Activated T-cell treated with anti-CD3 and anti-CD28 coated beads, Interleukin-2, amount 50 U/mL, for 4 hours (primary cell): ENCODE measurements at regions not wholly inside any gene's neighbourhood (a gene's known extent, or its start where the extent isn't known, plus 50 kb on each side); places are given as distances from the start of the nearest gene placed in this dataset.
"Not testable (repeated sequence)": the region's sequence is repeated elsewhere in the genome, so short reads cannot be mapped to it uniquely, and the experiment has no call there.

Source experiments
- ATAC-seq, 2 donors: fragments of 200-7000 bp; cut with Tn5 transposase; one replicate each; pipeline ENCODE4 v1.10.0; 2021
- DNase-seq: peaks from one replicate; pipeline ENCODE4 v3.0.0-alpha.2; 2020
- H3K27me3 Mint-ChIP-seq: one replicate; pipeline ENCODE4 v1.8.0; 2021; ENCODE audit warnings: low read depth, mixed read lengths
- H3K36me3 Mint-ChIP-seq: one replicate; pipeline ENCODE4 v1.8.0; 2022; ENCODE audit warnings: mixed read lengths; ENCODE audit not compliant: insufficient read depth
- H3K4me1 Mint-ChIP-seq: one replicate; pipeline ENCODE4 v1.8.0; 2021; ENCODE audit warnings: low read depth, mixed read lengths
- H3K4me3 Mint-ChIP-seq: one replicate; pipeline ENCODE4 v1.8.0; 2021; ENCODE audit warnings: mild to moderate bottlenecking, moderate library complexity, mixed read lengths
- H3K9me3 Mint-ChIP-seq: one replicate; pipeline ENCODE4 v1.8.0; 2021; ENCODE audit warnings: mixed read lengths

- Mint-ChIP-seq H3K9me3 (peaks cover 4% of the 10 kb centered on the region), H3K4me3 (no peak overlapping the region), H3K36me3 (no peaks in the 10 kb centered on the region), H3K27me3 (no peaks in the 10 kb centered on the region), H3K4me1 (no peaks in the 10 kb centered on the region)
- DNase-seq (no peak), ATAC-seq (no peak)
These were observed 451.4 kb upstream of the NPAP1 start for GRCh38 chr15:24224161-24224560.

- DNase-seq, H3K4me1 Mint-ChIP-seq, H3K4me3 Mint-ChIP-seq, ATAC-seq, H3K36me3 Mint-ChIP-seq, H3K27me3 Mint-ChIP-seq: not testable (repeated sequence)
- H3K9me3 Mint-ChIP-seq = peaks cover 14% of the 10 kb centered on the region
These were observed 446.7 kb upstream of the NPAP1 start for GRCh38 chr15:24228922-24229321.

- not testable (repeated sequence) for H3K36me3 Mint-ChIP-seq, H3K4me3 Mint-ChIP-seq, ATAC-seq, DNase-seq, H3K27me3 Mint-ChIP-seq, H3K4me1 Mint-ChIP-seq
- H3K9me3 Mint-ChIP-seq = peaks cover 10% of the 10 kb centered on the region
These were observed 442.4 kb upstream of the NPAP1 start for GRCh38 chr15:24233134-24233533.

- not testable (repeated sequence) for H3K36me3 Mint-ChIP-seq, H3K9me3 Mint-ChIP-seq, DNase-seq, H3K4me1 Mint-ChIP-seq, H3K27me3 Mint-ChIP-seq, H3K4me3 Mint-ChIP-seq, ATAC-seq
These were observed 435.0 kb upstream of the NPAP1 start for GRCh38 chr15:24240580-24240979.

- H3K27me3 Mint-ChIP-seq, H3K36me3 Mint-ChIP-seq, H3K4me3 Mint-ChIP-seq, H3K4me1 Mint-ChIP-seq, DNase-seq, ATAC-seq: not testable (repeated sequence)
- peaks cover 11% of the 10 kb centered on the region for H3K9me3 Mint-ChIP-seq
These were observed 416.5 kb upstream of the NPAP1 start for GRCh38 chr15:24259106-24259505.

GRCh38 chr15:24260407-24260806 is 415.2 kb upstream of the NPAP1 start:
- H3K27me3 Mint-ChIP-seq, DNase-seq, ATAC-seq, H3K9me3 Mint-ChIP-seq, H3K4me1 Mint-ChIP-seq, H3K36me3 Mint-ChIP-seq, H3K4me3 Mint-ChIP-seq: not testable (repeated sequence)

- ATAC-seq, H3K36me3 Mint-ChIP-seq, H3K9me3 Mint-ChIP-seq, DNase-seq, H3K27me3 Mint-ChIP-seq, H3K4me1 Mint-ChIP-seq, H3K4me3 Mint-ChIP-seq: not testable (repeated sequence)
These were observed 414.7 kb upstream of the NPAP1 start for GRCh38 chr15:24260854-24261253.

- not testable (repeated sequence) for H3K27me3 Mint-ChIP-seq, H3K4me1 Mint-ChIP-seq, ATAC-seq, H3K36me3 Mint-ChIP-seq, DNase-seq, H3K9me3 Mint-ChIP-seq, H3K4me3 Mint-ChIP-seq
These were observed 406.9 kb upstream of the NPAP1 start for GRCh38 chr15:24268536-24269165.

- no peak overlapping the region for H3K4me3 Mint-ChIP-seq
- H3K9me3 Mint-ChIP-seq = no peaks in the 10 kb centered on the region
- no peaks in the 10 kb centered on the region for H3K36me3 Mint-ChIP-seq
- no peak for ATAC-seq
- DNase-seq = no peak
- no peaks in the 10 kb centered on the region for H3K27me3 Mint-ChIP-seq
- no peaks in the 10 kb centered on the region for H3K4me1 Mint-ChIP-seq
These were observed 406.4 kb upstream of the NPAP1 start for GRCh38 chr15:24269166-24269571.

GRCh38 chr15:24269923-24270322 is 405.7 kb upstream of the NPAP1 start:
- Mint-ChIP-seq H3K36me3 (no peaks in the 10 kb centered on the region), H3K4me1 (no peaks in the 10 kb centered on the region), H3K27me3 (no peaks in the 10 kb centered on the region), H3K4me3 (no peak overlapping the region), H3K9me3 (no peaks in the 10 kb centered on the region)
- no peak for ATAC-seq
- DNase-seq = no peak

GRCh38 chr15:24271496-24272244 is 403.9 kb upstream of the NPAP1 start:
- H3K9me3 Mint-ChIP-seq, DNase-seq, ATAC-seq, H3K36me3 Mint-ChIP-seq, H3K27me3 Mint-ChIP-seq, H3K4me1 Mint-ChIP-seq, H3K4me3 Mint-ChIP-seq: not testable (repeated sequence)

GRCh38 chr15:24292837-24293236 is 382.7 kb upstream of the NPAP1 start:
- Mint-ChIP-seq H3K4me1 (no peaks in the 10 kb centered on the region), H3K27me3 (no peaks in the 10 kb centered on the region), H3K4me3 (no peak overlapping the region), H3K9me3 (peaks cover 2% of the 10 kb centered on the region), H3K36me3 (no peaks in the 10 kb centered on the region)
- ATAC-seq (no peak), DNase-seq (no peak)

- H3K27me3 Mint-ChIP-seq, ATAC-seq, H3K36me3 Mint-ChIP-seq, H3K4me1 Mint-ChIP-seq, DNase-seq, H3K4me3 Mint-ChIP-seq: not testable (repeated sequence)
- H3K9me3 Mint-ChIP-seq = peaks cover 11% of the 10 kb centered on the region
These were observed 374.7 kb upstream of the NPAP1 start for GRCh38 chr15:24300804-24301368.

- not testable (repeated sequence) for H3K4me3 Mint-ChIP-seq, H3K4me1 Mint-ChIP-seq, ATAC-seq, H3K27me3 Mint-ChIP-seq, H3K36me3 Mint-ChIP-seq, DNase-seq
- H3K9me3 Mint-ChIP-seq = peaks cover 11% of the 10 kb centered on the region
These were observed 373.6 kb upstream of the NPAP1 start for GRCh38 chr15:24301999-24302398.

GRCh38 chr15:24304747-24305146 is 370.8 kb upstream of the NPAP1 start:
- H3K9me3 Mint-ChIP-seq = peaks cover 11% of the 10 kb centered on the region
- not testable (repeated sequence) for H3K4me1 Mint-ChIP-seq, ATAC-seq, H3K27me3 Mint-ChIP-seq, H3K4me3 Mint-ChIP-seq, DNase-seq, H3K36me3 Mint-ChIP-seq
